ENCODE measurements at regions not wholly inside any gene's neighbourhood (a gene's known extent, or its start where the extent isn't known, plus 50 kb on each side); places are given as distances from the start of the nearest gene placed in this dataset.

DNA sequence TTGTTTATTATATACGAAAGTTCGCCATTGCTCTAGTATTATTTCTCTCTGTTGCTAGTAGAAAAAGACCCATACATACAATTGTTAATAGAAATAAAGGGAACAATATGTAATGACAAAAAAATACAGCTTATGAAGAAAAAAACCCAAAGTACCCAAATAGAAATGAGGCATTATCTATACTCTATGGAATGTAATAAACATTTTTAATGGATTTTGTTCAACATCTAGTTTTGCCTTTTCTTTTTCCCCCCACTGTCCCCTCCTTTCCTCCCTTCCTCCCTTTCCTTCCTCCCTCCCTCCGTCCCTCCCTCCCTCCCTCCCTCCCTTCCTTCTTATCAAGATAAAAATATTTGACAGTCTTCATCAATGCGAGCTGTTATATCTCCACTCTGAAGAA, 81.5 kb upstream of the NEK7 start:
- TF ChIP-seq, protein P1, sequence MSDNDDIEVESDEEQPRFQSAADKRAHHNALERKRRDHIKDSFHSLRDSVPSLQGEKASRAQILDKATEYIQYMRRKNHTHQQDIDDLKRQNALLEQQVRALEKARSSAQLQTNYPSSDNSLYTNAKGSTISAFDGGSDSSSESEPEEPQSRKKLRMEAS (IDR thresholded peaks at IDR 0.05; ENCODE audit: low read depth, low read length) = no peak
- TF ChIP-seq MYC (IDR thresholded peaks at IDR 0.05; ENCODE audit: low read depth, low read length) (no peak), POLR2A (IDR thresholded peaks at IDR 0.05; ENCODE audit: extremely low read depth, insufficient read length) (no peak)
- TF ChIP-seq, protein P2, sequence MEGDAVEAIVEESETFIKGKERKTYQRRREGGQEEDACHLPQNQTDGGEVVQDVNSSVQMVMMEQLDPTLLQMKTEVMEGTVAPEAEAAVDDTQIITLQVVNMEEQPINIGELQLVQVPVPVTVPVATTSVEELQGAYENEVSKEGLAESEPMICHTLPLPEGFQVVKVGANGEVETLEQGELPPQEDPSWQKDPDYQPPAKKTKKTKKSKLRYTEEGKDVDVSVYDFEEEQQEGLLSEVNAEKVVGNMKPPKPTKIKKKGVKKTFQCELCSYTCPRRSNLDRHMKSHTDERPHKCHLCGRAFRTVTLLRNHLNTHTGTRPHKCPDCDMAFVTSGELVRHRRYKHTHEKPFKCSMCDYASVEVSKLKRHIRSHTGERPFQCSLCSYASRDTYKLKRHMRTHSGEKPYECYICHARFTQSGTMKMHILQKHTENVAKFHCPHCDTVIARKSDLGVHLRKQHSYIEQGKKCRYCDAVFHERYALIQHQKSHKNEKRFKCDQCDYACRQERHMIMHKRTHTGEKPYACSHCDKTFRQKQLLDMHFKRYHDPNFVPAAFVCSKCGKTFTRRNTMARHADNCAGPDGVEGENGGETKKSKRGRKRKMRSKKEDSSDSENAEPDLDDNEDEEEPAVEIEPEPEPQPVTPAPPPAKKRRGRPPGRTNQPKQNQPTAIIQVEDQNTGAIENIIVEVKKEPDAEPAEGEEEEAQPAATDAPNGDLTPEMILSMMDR (IDR thresholded peaks at IDR 0.05; ENCODE audit: low read depth, low read length) = no peak
- H3K4me3 ChIP-seq (ENCODE audit: low read depth, low read length) = no peak overlapping the region
- DNase-seq (ENCODE audit: low read depth) = no peak

DNA sequence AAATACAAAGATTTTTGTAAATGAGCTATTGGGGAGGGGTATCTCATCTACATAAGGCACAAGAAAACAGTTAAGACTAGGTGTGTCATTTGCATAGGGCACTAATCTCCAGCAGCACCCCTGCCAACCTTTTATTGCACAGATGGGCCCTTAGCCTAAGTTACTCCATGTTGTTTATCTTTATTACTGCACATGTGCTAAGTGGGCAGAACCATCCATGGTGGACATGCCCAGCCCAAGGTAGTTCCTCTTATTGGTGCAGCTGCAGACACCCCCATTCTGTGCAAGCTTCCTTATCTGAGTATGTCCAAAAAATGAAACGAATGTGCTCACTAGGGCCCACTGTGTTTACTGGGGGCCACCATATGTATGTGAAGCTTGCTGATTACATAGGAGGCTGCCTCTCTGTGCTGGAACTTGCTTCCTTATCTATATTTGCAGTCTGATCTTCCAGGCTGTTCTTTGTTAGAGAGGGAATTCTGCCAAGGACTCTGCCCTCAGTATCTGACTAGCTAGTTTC, 77.3 kb upstream of the NEK7 start:
- TF ChIP-seq, protein P1 (IDR thresholded peaks at IDR 0.05; ENCODE audit: low read depth, low read length) = no peak
- TF ChIP-seq, protein P2 (IDR thresholded peaks at IDR 0.05; ENCODE audit: low read depth, low read length) = no peak
- no peak for TF ChIP-seq MYC (IDR thresholded peaks at IDR 0.05; ENCODE audit: low read depth, low read length)
- no peak for TF ChIP-seq POLR2A (IDR thresholded peaks at IDR 0.05; ENCODE audit: extremely low read depth, insufficient read length)
- no peak overlapping the region for H3K4me3 ChIP-seq (ENCODE audit: low read depth, low read length)
- peak; percentile 29 for DNase-seq (ENCODE audit: low read depth)

DNA sequence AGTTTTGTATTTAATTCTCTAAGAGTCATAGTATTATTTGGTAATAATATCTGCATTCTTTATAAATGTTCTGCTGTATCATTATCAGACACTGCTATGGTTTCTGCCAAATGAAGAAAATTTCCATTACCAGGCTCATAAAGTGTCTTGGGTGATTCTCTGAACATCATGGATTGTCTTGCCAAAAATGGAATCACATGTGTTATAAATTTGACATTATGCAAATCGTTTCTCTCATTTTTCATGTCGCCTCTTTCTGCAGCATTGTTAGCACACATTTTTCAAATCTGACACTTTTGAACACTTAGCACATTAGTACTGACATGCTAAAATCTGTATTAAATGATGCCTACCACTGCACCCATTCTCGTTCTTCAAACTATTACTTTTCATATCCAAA, 74.2 kb upstream of the NEK7 start:
- no peak overlapping the region for H3K4me3 ChIP-seq (ENCODE audit: low read depth, low read length)
- no peak for TF ChIP-seq MYC (IDR thresholded peaks at IDR 0.05; ENCODE audit: low read depth, low read length)
- TF ChIP-seq, protein P1 (IDR thresholded peaks at IDR 0.05; ENCODE audit: low read depth, low read length) = no peak
- TF ChIP-seq POLR2A (IDR thresholded peaks at IDR 0.05; ENCODE audit: extremely low read depth, insufficient read length) = no peak
- TF ChIP-seq, protein P2 (IDR thresholded peaks at IDR 0.05; ENCODE audit: low read depth, low read length) = no peak
- no peak for DNase-seq (ENCODE audit: low read depth)

DNA sequence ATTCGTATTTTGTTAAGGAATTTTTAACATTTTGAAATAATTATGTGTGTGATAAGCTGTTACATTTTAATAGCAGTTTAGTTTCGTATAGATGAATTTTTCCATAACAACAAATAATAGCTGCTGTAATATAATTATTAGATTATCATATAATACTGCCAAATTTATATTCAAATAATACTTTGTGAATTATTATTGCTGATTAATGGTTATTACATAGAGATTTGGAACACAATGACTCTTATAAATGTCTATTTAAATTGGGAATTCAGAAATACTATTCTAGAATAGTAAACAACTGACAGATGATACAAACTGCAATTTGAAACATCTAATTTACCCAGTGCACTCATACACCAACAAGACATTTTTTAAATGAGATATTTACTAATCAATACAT, 73.2 kb upstream of the NEK7 start:
- no peak overlapping the region for H3K4me3 ChIP-seq (ENCODE audit: low read depth, low read length)
- TF ChIP-seq, protein P2 (IDR thresholded peaks at IDR 0.05; ENCODE audit: low read depth, low read length) = no peak
- TF ChIP-seq POLR2A (IDR thresholded peaks at IDR 0.05; ENCODE audit: extremely low read depth, insufficient read length) (no peak), MYC (IDR thresholded peaks at IDR 0.05; ENCODE audit: low read depth, low read length) (no peak)
- TF ChIP-seq, protein P1 (IDR thresholded peaks at IDR 0.05; ENCODE audit: low read depth, low read length) = no peak

DNA sequence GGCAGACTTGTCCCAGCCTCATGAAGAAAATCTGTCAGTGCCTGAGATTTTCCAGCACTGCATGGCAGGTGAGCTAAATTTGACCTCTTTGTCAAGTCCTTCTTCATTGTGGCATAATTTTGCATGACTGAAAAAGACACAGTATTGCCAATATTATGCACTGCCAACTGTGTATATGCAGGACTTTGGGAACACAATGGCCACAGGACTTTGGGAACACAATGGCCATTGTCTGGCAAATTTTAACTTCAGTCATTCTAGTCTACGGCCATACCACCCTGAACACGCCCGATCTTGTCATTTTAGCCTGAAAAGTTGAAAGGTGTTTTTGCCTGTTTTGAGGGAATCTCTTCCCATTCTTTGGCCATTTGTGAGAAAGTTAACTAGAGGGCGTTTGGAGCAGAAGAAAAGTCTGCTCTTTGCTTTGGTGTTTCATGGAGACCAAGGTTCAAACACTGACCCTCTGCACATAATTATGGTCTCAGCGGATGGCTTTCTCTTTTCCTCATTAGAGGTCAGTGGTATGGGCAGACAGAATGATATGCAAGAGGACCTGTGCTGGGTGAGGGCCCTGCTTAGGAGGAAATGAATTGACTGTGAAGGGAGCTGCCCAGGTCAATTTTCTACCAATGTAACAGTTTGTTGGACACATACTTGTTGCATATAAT, 72.4 kb upstream of the NEK7 start:
- no peak overlapping the region for H3K4me3 ChIP-seq (ENCODE audit: low read depth, low read length)
- TF ChIP-seq, protein P1 (IDR thresholded peaks at IDR 0.05; ENCODE audit: low read depth, low read length) = no peak
- TF ChIP-seq, protein P2 (IDR thresholded peaks at IDR 0.05; ENCODE audit: low read depth, low read length) = no peak
- no peak for TF ChIP-seq POLR2A (IDR thresholded peaks at IDR 0.05; ENCODE audit: extremely low read depth, insufficient read length)
- DNase-seq (ENCODE audit: low read depth) = no peak

More for the DNA sequence above, 73.2 kb upstream of the NEK7 start:
- no peak for DNase-seq (ENCODE audit: low read depth)
